ENCODE measurements at regions not wholly inside any gene's neighbourhood (a gene's known extent, or its start where the extent isn't known, plus 50 kb on each side); places are given as distances from the start of the nearest gene placed in this dataset.

DNA sequence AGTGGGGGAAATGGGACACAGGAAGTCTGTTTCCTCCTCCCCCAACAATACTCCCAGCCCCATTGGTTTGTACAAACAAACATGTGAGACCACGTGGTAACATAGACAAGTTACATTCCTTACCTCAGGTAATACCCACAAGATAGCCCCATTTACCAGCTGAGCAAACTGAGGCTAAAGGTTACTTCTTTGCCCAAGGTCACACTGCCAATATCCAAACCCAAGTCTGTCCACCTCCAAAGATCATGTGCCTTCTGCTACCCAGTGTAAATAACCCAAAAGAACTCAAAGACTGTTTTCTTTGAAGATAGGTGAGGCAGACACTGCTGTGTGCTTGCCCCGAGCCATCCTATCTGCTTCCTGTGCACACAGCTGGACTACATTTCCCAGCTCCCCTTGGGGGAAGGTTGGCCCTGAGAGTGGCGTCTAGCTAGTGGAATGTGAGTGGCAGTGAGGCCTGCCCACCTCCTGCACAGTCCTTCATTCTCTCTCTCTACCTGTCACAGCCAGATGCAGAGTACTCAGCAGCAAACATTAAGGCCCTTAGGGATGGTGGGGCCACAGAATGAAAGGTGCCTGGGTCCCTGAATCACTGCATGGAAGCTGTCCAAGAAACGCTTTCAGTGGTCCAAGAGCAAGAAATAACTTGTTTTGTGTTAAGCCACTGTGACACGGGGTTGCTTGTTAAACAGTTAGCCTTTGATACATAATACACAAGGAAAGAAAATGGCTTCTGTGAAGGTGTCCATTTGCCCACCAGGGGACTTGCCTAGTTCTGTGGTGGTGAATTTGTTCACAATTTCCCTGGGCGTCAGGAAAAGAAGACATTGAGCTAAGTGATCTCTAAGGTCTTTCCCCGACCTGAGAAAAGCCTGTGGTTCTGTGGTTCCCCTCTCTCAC lies 257.7 kb upstream of the NFE2L3 start:
- DNase-seq (peak in 1 of 4 donors; percentile 56), ATAC-seq (peak; percentile 84)
- intact Hi-C loops (cut with DNase I): loop anchor here in 1 of 2 donors (5.0 kb wide), 1 partner anchor 468 kb away; no protein-coding TSS in a partner anchor
- H3K27ac ChIP-seq: no peak overlapping the region
- H3K4me3 ChIP-seq: no peak overlapping the region
- peaks cover 5 to 49% of the 10 kb centered on the region in 2 donors for H3K27me3 ChIP-seq
- TF ChIP-seq, protein P1, sequence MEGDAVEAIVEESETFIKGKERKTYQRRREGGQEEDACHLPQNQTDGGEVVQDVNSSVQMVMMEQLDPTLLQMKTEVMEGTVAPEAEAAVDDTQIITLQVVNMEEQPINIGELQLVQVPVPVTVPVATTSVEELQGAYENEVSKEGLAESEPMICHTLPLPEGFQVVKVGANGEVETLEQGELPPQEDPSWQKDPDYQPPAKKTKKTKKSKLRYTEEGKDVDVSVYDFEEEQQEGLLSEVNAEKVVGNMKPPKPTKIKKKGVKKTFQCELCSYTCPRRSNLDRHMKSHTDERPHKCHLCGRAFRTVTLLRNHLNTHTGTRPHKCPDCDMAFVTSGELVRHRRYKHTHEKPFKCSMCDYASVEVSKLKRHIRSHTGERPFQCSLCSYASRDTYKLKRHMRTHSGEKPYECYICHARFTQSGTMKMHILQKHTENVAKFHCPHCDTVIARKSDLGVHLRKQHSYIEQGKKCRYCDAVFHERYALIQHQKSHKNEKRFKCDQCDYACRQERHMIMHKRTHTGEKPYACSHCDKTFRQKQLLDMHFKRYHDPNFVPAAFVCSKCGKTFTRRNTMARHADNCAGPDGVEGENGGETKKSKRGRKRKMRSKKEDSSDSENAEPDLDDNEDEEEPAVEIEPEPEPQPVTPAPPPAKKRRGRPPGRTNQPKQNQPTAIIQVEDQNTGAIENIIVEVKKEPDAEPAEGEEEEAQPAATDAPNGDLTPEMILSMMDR (IDR thresholded peaks at IDR 0.05): no peak
- no peaks in the 10 kb centered on the region for H3K36me3 ChIP-seq
- H3K4me1 ChIP-seq: peaks cover 0 to 12% of the 10 kb centered on the region in 2 donors
- H3K9me3 ChIP-seq: no peaks in the 10 kb centered on the region

DNA sequence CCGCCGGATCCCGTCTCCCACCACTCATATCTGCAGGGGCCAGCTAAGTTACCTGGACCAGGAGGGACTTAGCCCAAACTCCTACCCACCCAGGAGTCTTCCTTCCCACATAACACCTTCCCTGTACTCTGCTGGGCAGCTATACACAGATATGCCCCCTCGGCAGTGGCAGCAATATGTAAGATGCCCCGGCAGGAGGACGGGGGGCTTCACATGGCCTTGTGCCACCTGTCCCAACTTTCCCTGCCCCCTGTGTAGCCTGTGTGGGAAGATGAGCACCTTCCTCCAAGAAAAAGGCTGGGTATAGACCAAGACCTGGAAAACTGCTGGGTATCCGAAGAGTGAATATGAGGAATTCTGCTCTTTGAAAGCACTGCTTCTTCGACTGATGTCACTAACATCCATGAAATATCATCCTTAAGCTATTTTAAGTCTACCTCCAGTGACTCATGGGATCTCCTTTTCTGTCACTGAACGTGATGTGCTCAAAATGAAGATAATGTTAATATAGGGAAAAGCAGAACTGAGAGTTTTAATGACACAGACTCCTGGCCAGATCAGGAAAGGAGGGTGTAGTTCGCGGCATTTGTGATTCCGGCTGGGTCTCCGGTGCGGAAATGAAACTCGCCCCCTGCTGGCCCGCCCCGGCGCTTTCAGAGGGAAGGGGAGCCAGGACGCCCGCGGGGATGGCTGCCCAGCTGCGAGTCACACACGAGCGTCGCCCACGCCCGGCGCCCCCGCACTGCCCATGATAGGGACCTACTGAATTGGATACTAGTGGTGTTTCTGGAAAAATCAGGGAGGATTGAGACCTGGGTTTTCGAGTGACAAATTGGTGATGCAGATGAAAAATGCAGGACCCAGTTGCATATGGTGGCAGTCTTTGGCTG lies 256.9 kb upstream of the NFE2L3 start:
- Histone ChIP-seq H3K4me1 (peaks cover 0 to 12% of the 10 kb centered on the region in 2 donors), H3K36me3 (no peaks in the 10 kb centered on the region), H3K4me3 (peak overlapping the region in 1 of 2 donors; percentile 9), H3K27ac (no peak overlapping the region), H3K27me3 (peaks cover 0 to 40% of the 10 kb centered on the region in 2 donors), H3K9me3 (no peaks in the 10 kb centered on the region)
- peak; percentile 59 to 89 (median 67) for DNase-seq
- intact Hi-C loops (cut with DNase I): loop anchor here in 1 of 2 donors (5.0 kb wide), 2 partner anchors 167 to 467 kb away; no protein-coding TSS in a partner anchor
- TF ChIP-seq, protein P1 (IDR thresholded peaks at IDR 0.05): peak; percentile 65 to 70
- peak; percentile 80 for ATAC-seq

DNA sequence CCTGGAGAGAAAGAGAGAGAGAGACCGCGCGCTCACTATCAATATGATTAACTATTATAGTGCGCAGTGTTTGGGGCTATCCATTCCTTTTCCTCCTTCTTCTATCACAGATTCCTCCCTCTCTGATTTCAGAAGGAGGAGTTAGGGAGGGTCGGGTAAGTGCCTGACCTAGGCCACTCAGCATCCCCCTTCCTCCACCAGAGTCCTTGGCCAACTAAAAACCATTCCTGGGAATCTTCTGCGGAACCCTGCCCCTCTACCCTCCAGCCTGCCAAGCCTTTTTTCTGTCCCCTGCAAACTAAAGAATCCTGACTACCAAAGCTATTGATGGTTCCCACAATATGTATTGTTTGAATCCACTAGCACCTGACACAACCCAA lies 256.2 kb upstream of the NFE2L3 start:
- Histone ChIP-seq H3K27ac (no peak overlapping the region), H3K27me3 (peaks cover 0 to 40% of the 10 kb centered on the region in 2 donors), H3K9me3 (no peaks in the 10 kb centered on the region), H3K4me3 (no peak overlapping the region), H3K4me1 (peaks cover 0 to 12% of the 10 kb centered on the region in 2 donors), H3K36me3 (no peaks in the 10 kb centered on the region)
- DNase-seq (no peak), ATAC-seq (no peak)
- intact Hi-C loops (cut with DNase I): loop anchor here in 1 of 2 donors (5.0 kb wide), 1 partner anchor 167 kb away; no protein-coding TSS in a partner anchor
- TF ChIP-seq, protein P1 (IDR thresholded peaks at IDR 0.05): no peak

DNA sequence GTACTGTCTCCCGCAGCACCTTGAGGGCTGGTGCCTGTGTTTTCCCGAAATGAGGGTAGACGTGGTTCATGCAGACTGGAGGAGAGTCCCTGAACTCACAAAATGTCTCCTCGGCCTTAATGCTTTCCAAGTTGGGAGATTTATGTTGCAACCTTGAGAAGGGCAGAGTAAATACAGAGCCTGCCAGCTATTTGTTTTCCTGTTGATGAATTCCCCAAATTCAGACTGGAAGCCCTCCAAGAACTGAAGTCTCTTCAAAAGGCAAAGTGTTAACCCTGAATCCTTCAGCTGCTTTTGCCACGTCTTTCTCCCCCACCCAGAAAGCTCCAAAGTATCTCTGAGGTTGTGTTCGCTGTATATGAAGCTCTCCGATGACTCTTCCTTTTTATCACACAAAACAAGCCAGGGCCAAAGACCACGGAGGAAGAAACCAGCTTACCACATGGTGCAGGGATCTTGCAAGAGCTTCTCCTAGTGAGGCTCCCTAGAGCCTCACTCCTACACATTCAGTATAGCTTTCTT lies 254.7 kb upstream of the NFE2L3 start:
- TF ChIP-seq, protein P1 (IDR thresholded peaks at IDR 0.05): no peak
- Histone ChIP-seq H3K27me3 (peaks cover 0 to 33% of the 10 kb centered on the region in 2 donors), H3K4me3 (no peak overlapping the region), H3K9me3 (no peaks in the 10 kb centered on the region), H3K36me3 (no peaks in the 10 kb centered on the region), H3K27ac (no peak overlapping the region), H3K4me1 (peaks cover 0 to 12% of the 10 kb centered on the region in 2 donors)
- ATAC-seq (no peak), DNase-seq (no peak)
- intact Hi-C loops (cut with DNase I): loop anchor here in 1 of 2 donors (5.0 kb wide), 1 partner anchor 165 kb away; no protein-coding TSS in a partner anchor

Data from left lung (tissue), 4 donors.